22Rv1 (cell line): ENCODE measurements at regions not wholly inside any gene's neighbourhood (a gene's known extent, or its start where the extent isn't known, plus 50 kb on each side); places are given as distances from the start of the nearest gene placed in this dataset.

Experiments
- ZFX ChIP-seq: fragments of 450-650 bp; IDR thresholded peaks from 2 replicates; pipeline ENCODE4 v1.6.1; 2017; ENCODE audit warnings: antibody characterized with exemption, borderline replicate concordance
- TF ChIP-seq, protein P1 (sequence below): fragments of 450-650 bp; IDR thresholded peaks from 2 replicates; pipeline ENCODE4 v1.5.1; 2017; ENCODE audit warnings: mild to moderate bottlenecking

DNA sequence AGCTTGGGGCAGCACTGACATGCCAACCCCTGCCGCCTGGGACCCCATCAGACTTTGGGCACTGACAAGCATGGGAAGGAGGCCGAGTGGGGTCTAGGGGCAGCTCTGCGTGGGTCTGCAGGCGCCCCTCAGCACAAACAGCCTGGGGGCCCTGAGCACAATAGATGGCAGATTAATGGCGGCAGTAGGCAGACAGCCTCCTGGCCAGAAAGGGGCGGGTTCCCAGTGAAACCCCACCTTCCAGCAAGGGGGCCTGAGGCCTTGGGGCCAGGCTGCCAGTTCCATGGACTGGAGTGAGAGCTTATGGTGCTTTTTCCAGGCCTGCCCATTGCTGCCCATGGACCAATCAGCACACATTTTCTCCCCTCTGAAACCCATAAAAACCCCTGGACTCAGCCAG lies 2031.2 kb downstream of the EFNA5 start:
- TF ChIP-seq, protein P1, sequence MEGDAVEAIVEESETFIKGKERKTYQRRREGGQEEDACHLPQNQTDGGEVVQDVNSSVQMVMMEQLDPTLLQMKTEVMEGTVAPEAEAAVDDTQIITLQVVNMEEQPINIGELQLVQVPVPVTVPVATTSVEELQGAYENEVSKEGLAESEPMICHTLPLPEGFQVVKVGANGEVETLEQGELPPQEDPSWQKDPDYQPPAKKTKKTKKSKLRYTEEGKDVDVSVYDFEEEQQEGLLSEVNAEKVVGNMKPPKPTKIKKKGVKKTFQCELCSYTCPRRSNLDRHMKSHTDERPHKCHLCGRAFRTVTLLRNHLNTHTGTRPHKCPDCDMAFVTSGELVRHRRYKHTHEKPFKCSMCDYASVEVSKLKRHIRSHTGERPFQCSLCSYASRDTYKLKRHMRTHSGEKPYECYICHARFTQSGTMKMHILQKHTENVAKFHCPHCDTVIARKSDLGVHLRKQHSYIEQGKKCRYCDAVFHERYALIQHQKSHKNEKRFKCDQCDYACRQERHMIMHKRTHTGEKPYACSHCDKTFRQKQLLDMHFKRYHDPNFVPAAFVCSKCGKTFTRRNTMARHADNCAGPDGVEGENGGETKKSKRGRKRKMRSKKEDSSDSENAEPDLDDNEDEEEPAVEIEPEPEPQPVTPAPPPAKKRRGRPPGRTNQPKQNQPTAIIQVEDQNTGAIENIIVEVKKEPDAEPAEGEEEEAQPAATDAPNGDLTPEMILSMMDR = no peak
- TF ChIP-seq ZFX = no peak
